ENCODE measurements at regions not wholly inside any gene's neighbourhood (a gene's known extent, or its start where the extent isn't known, plus 50 kb on each side); places are given as distances from the start of the nearest gene placed in this dataset.
A peak's percentile ranks its signal among the peaks of the same experiment; 100 is the strongest.

DNA sequence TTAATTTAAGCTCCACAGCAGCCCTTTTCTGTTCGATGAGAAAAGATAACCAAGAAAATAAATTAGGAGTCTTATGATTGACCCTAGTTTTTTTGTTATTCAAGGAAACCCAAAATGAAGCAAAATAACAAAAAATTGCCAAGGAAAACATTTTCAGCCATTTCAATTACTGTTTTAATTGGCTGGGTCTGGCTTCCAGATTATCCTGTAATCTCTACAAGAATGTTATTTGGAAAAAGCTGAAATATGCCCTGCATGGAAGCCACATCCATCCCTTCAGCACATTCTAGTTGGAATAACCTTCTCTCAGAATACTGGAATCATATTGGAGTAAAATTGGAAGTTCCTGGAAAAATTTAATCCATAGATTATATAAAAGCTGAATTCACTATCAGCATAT, 191.1 kb upstream of the CCN2 start:
- no peaks in the 10 kb centered on the region for H3K27me3 ChIP-seq (ENCODE audit: insufficient read depth, low read length)
- no peaks in the 10 kb centered on the region for H4K20me1 ChIP-seq (ENCODE audit: insufficient read depth, low read length)
- no peak overlapping the region for H3K4me2 ChIP-seq (ENCODE audit: insufficient read depth, low read length)
- no peaks in the 10 kb centered on the region for H3K36me3 ChIP-seq (ENCODE audit: insufficient read depth, low read length)
- H2AFZ ChIP-seq (ENCODE audit: low read length) = no peak overlapping the region
- H3K79me2 ChIP-seq (ENCODE audit: insufficient read depth, low read length) = no peaks in the 10 kb centered on the region
- no peak for DNase-seq (ENCODE audit: insufficient read length, low spot score, missing footprints)
- TF ChIP-seq, protein P1, sequence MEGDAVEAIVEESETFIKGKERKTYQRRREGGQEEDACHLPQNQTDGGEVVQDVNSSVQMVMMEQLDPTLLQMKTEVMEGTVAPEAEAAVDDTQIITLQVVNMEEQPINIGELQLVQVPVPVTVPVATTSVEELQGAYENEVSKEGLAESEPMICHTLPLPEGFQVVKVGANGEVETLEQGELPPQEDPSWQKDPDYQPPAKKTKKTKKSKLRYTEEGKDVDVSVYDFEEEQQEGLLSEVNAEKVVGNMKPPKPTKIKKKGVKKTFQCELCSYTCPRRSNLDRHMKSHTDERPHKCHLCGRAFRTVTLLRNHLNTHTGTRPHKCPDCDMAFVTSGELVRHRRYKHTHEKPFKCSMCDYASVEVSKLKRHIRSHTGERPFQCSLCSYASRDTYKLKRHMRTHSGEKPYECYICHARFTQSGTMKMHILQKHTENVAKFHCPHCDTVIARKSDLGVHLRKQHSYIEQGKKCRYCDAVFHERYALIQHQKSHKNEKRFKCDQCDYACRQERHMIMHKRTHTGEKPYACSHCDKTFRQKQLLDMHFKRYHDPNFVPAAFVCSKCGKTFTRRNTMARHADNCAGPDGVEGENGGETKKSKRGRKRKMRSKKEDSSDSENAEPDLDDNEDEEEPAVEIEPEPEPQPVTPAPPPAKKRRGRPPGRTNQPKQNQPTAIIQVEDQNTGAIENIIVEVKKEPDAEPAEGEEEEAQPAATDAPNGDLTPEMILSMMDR (IDR thresholded peaks at IDR 0.05; ENCODE audit: extremely low read depth, low read depth, low read length) = no peak
- no peaks in the 10 kb centered on the region for H3K9me3 ChIP-seq (ENCODE audit: low read depth, low read length)
- no peak overlapping the region for H3K4me3 ChIP-seq (ENCODE audit: insufficient read depth, low read length)
- peak overlapping the region; percentile 46 for H3K27ac ChIP-seq (ENCODE audit: low read depth, low read length)
- H3K4me1 ChIP-seq (ENCODE audit: insufficient read depth, low read length) = peaks cover 24% of the 10 kb centered on the region

DNA sequence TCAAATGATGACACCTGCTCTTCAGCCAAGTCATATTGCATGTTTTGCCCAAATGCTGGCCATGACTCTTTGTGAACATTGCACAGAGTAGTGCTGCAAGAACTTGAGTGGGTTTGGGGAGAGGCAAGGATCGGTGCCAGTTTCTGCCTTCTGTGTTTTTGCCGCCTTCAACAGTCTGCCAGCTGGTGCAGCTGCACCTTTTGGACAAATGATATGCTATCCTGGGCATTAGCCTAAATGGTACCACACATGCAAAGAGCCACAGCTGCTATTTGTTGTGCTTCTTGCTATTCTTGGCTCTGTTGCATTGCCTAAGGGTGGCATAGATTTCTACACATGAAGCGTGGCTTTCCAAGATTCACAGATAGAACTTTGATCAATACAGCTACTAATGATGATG, 189.0 kb upstream of the CCN2 start:
- no peaks in the 10 kb centered on the region for H3K27me3 ChIP-seq (ENCODE audit: insufficient read depth, low read length)
- H3K36me3 ChIP-seq (ENCODE audit: insufficient read depth, low read length) = no peaks in the 10 kb centered on the region
- H3K4me3 ChIP-seq (ENCODE audit: insufficient read depth, low read length) = no peak overlapping the region
- no peaks in the 10 kb centered on the region for H3K9me3 ChIP-seq (ENCODE audit: low read depth, low read length)
- TF ChIP-seq, protein P1 (IDR thresholded peaks at IDR 0.05; ENCODE audit: extremely low read depth, low read depth, low read length) = no peak
- H2AFZ ChIP-seq (ENCODE audit: low read length) = no peak overlapping the region
- no peak overlapping the region for H3K4me2 ChIP-seq (ENCODE audit: insufficient read depth, low read length)
- H3K4me1 ChIP-seq (ENCODE audit: insufficient read depth, low read length) = peaks cover 18% of the 10 kb centered on the region
- no peaks in the 10 kb centered on the region for H4K20me1 ChIP-seq (ENCODE audit: insufficient read depth, low read length)
- H3K27ac ChIP-seq (ENCODE audit: low read depth, low read length) = no peak overlapping the region
- no peak for DNase-seq (ENCODE audit: insufficient read length, low spot score, missing footprints)
- H3K79me2 ChIP-seq (ENCODE audit: insufficient read depth, low read length) = no peaks in the 10 kb centered on the region

DNA sequence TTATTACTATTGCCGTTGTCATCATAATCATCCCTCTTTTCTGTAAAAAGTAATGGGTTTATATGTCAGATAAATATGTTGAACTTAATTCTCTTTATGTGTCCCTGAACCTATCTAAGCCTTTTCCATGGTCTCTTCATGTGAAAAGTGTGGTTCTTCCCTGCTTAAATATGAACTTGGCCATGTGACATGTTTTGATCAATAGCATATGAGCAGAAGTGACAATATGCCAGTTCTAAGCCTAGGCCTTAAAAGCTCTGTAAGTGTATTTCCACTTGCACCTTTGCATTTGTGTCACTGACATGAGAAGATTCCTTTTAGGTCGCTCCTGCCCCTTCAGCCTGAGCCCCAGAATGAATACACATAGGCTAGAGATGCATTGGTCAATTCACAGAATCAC, 188.4 kb upstream of the CCN2 start:
- Histone ChIP-seq H3K79me2 (ENCODE audit: insufficient read depth, low read length) (no peaks in the 10 kb centered on the region), H3K36me3 (ENCODE audit: insufficient read depth, low read length) (no peaks in the 10 kb centered on the region), H3K4me1 (ENCODE audit: insufficient read depth, low read length) (peaks cover 18% of the 10 kb centered on the region), H3K9me3 (ENCODE audit: low read depth, low read length) (no peaks in the 10 kb centered on the region), H3K27ac (ENCODE audit: low read depth, low read length) (no peak overlapping the region), H2AFZ (ENCODE audit: low read length) (no peak overlapping the region), H4K20me1 (ENCODE audit: insufficient read depth, low read length) (no peaks in the 10 kb centered on the region), H3K4me3 (ENCODE audit: insufficient read depth, low read length) (no peak overlapping the region), H3K27me3 (ENCODE audit: insufficient read depth, low read length) (no peaks in the 10 kb centered on the region), H3K4me2 (ENCODE audit: insufficient read depth, low read length) (no peak overlapping the region)
- TF ChIP-seq, protein P1 (IDR thresholded peaks at IDR 0.05; ENCODE audit: extremely low read depth, low read depth, low read length) = no peak
- no peak for DNase-seq (ENCODE audit: insufficient read length, low spot score, missing footprints)

DNA sequence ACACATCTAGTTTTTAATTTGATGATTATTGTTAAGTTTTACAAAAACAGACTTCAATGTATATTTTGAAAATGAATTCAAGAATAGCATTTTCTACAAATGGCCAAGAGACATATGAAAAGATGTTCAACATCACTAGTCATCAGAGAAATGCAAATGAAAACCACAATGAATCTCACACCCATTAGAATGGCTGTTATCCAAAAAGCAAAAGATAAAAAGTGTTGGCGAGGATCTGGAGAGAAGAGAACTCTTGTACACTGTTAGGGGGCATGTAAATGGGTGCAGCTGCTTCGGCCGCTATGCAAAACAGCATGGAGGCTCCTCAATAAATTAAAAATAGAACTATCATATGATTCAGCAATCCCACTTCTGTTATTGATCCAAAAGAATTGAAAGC, 185.8 kb upstream of the CCN2 start:
- Histone ChIP-seq H4K20me1 (ENCODE audit: insufficient read depth, low read length) (no peaks in the 10 kb centered on the region), H3K36me3 (ENCODE audit: insufficient read depth, low read length) (no peaks in the 10 kb centered on the region), H3K4me3 (ENCODE audit: insufficient read depth, low read length) (no peak overlapping the region), H3K9me3 (ENCODE audit: low read depth, low read length) (no peaks in the 10 kb centered on the region), H3K27me3 (ENCODE audit: insufficient read depth, low read length) (no peaks in the 10 kb centered on the region), H2AFZ (ENCODE audit: low read length) (no peak overlapping the region), H3K4me1 (ENCODE audit: insufficient read depth, low read length) (peaks cover 26% of the 10 kb centered on the region), H3K4me2 (ENCODE audit: insufficient read depth, low read length) (no peak overlapping the region), H3K79me2 (ENCODE audit: insufficient read depth, low read length) (no peaks in the 10 kb centered on the region), H3K27ac (ENCODE audit: low read depth, low read length) (no peak overlapping the region)
- no peak for DNase-seq (ENCODE audit: insufficient read length, low spot score, missing footprints)
- TF ChIP-seq, protein P1 (IDR thresholded peaks at IDR 0.05; ENCODE audit: extremely low read depth, low read depth, low read length) = no peak
